ENCODE measurements at regions not wholly inside any gene's neighbourhood (a gene's known extent, or its start where the extent isn't known, plus 50 kb on each side); places are given as distances from the start of the nearest gene placed in this dataset.

DNA sequence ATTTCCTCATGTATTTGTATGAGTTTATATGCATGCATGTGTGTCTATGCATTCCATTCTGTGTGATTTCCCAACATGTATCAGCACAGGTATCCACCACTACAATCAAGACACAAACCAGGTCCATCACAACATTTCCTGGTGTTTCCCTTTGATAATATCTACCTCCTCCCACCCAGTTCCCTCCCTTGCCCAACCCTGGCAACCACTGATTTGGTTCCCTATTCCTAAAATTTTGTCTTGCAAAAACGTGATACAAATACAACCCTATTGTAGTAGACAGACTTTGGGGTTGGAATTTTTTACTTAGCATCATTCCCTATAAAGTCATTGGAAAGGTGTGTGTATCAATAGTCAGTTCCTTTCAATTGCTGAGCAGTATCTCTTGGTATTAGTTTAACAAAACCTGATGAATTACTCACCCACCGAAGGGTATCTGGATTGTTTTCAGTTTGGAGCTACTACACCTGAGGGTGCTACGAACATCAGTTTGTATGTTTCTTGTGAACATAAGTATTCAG is 51.8 kb upstream of the IGLL5 start:
- no peaks in the 10 kb centered on the region for H3K4me1 ChIP-seq
- DNase-seq, result no peak
- no peak overlapping the region for H3K4me3 ChIP-seq (ENCODE audit: low read depth, low read length)
- no peaks in the 10 kb centered on the region for H3K36me3 ChIP-seq
- TF ChIP-seq, protein P1, sequence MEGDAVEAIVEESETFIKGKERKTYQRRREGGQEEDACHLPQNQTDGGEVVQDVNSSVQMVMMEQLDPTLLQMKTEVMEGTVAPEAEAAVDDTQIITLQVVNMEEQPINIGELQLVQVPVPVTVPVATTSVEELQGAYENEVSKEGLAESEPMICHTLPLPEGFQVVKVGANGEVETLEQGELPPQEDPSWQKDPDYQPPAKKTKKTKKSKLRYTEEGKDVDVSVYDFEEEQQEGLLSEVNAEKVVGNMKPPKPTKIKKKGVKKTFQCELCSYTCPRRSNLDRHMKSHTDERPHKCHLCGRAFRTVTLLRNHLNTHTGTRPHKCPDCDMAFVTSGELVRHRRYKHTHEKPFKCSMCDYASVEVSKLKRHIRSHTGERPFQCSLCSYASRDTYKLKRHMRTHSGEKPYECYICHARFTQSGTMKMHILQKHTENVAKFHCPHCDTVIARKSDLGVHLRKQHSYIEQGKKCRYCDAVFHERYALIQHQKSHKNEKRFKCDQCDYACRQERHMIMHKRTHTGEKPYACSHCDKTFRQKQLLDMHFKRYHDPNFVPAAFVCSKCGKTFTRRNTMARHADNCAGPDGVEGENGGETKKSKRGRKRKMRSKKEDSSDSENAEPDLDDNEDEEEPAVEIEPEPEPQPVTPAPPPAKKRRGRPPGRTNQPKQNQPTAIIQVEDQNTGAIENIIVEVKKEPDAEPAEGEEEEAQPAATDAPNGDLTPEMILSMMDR (IDR thresholded peaks at IDR 0.05; ENCODE audit: low read depth, low read length), result no peak
- no peaks in the 10 kb centered on the region for H3K9me3 ChIP-seq
- peaks cover 20% of the 10 kb centered on the region for H3K27me3 ChIP-seq

DNA sequence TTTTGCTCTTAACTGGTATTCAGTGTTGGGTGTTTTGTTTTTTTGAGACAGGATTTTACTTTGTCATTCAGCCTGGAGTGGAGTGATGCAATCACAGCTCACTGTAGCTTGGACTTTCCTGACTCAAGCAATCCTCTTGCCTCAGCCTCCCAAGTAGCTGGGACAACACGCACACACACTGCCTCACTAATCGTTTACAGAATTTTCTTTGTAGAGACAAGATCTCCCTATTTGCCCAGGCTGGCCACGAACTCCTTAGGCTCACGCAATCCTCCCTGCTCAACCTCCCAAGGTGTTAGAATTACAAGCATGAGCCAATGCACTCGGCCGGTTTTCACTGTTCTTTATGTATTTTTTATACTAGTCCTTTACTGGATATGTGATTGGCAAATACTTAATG is 51.0 kb upstream of the IGLL5 start:
- Histone ChIP-seq H3K36me3 (no peaks in the 10 kb centered on the region), H3K9me3 (no peaks in the 10 kb centered on the region), H3K4me3 (ENCODE audit: low read depth, low read length) (no peak overlapping the region), H3K4me1 (no peaks in the 10 kb centered on the region), H3K27me3 (peaks cover 24% of the 10 kb centered on the region)
- TF ChIP-seq, protein P1 (IDR thresholded peaks at IDR 0.05; ENCODE audit: low read depth, low read length), result no peak
- no peak for DNase-seq
